Choroid plexus epithelial cell (primary cell): ENCODE measurements at regions not wholly inside any gene's neighbourhood (a gene's known extent, or its start where the extent isn't known, plus 50 kb on each side); places are given as distances from the start of the nearest gene placed in this dataset.

Source experiments
- DNase-seq: peaks from one replicate; pipeline ENCODE4 v3.0.0-alpha.2; 2010; ENCODE audit warnings: low read depth
- H3K4me3 ChIP-seq: 2 replicates; pipeline ENCODE4 v1.5.1; 2011; ENCODE audit warnings: low read depth, mild to moderate bottlenecking, control low read depth, low read length, moderate library complexity
- TF ChIP-seq, protein P1 (sequence below): conservative IDR thresholded peaks from 2 replicates; pipeline ENCODE4 v1.5.1; 2011; ENCODE audit warnings: low read depth, mild to moderate bottlenecking, control low read depth, inconsistent platforms, low read length, moderate library complexity

DNA sequence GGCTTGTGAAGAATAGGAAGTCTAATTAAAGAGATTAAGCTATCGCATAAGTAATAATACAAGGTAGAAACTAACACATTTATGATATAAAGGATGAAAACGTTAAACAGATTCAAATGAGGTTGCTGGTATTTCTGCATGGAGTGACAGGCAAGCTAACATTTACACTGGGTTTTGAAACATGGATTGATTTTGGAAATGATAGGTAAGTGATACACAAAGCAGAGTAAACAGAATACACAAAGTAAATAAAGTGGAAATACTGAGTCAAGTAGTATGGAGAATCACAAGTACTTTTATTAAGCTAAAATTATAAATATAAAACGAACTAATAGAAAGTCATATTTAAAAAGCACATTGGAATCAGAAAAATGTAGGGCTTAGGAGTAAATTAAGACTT lies 665.3 kb downstream of the STPG2 start:
- no peak overlapping the region for H3K4me3 ChIP-seq
- TF ChIP-seq, protein P1, sequence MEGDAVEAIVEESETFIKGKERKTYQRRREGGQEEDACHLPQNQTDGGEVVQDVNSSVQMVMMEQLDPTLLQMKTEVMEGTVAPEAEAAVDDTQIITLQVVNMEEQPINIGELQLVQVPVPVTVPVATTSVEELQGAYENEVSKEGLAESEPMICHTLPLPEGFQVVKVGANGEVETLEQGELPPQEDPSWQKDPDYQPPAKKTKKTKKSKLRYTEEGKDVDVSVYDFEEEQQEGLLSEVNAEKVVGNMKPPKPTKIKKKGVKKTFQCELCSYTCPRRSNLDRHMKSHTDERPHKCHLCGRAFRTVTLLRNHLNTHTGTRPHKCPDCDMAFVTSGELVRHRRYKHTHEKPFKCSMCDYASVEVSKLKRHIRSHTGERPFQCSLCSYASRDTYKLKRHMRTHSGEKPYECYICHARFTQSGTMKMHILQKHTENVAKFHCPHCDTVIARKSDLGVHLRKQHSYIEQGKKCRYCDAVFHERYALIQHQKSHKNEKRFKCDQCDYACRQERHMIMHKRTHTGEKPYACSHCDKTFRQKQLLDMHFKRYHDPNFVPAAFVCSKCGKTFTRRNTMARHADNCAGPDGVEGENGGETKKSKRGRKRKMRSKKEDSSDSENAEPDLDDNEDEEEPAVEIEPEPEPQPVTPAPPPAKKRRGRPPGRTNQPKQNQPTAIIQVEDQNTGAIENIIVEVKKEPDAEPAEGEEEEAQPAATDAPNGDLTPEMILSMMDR: no peak
- DNase-seq: no peak

DNA sequence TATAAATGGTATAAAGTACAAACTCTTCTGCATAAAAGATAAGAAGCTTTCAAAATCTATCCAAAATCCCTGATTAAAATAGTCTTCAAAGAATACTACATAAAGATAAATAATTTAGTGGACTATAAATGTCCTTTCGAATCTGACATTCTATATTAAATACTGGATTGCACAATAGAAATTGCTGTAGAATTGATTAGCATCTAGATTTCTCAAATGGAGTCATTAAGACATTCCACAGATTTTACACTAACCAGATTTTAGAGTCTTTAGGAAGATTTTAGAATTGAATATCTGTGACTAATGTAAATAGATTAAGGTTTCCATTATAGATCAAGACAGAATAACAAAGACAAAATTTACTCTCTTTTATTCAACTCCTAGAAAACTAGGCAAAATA lies 663.9 kb downstream of the STPG2 start:
- TF ChIP-seq, protein P1: no peak
- H3K4me3 ChIP-seq: no peak overlapping the region
- DNase-seq: no peak

DNA sequence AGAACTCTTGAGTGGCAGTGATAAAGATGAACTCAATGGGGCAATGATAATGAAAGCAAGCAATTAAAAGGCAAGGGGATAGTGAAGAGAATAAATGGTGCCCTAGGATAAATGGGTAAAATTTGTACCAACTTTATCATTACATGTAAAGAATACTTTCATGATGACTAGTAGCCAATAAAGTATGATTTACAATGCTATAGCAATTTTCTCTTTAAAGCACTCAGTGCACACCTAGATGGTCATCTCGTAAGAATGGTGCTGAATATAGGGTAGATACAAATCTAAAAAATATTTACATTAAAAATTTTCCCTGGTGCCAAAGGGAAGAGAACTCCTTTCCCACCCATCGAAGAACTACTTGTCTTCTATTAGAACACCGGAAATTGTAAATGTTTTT lies 651.4 kb downstream of the STPG2 start:
- TF ChIP-seq, protein P1: no peak

DNA sequence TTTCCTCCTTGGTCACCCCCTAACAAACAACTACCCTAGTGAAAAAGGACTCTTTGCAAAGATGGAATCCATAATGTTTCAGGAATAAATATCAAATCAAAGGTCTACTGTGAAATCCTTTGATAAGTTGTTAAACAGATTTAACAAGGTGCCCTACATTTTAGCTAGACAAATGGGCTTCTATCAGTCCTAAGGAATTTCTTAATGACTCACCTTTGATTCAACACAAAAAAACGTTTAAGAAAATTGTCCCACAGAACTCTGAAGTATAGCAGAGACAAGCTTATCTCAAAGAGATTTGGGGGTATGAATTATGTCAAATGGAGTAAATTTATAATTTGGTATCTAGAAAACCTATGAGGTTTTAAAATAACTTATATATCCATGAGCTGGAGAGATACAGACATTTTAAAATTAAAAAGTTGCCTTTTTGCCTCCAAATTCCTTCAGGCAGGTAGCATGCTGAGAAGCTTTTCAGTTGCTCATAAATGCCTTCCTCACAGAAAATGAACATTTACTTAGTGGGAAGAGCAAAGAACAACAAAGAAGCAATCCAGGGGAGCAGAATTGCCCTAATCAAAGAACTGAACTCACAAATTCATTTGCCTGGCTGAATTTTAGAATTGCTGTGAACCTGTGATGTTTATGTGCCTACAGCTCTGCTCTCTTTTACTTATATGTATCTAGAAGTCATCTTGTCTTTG lies 649.3 kb downstream of the STPG2 start:
- no peak for DNase-seq
- no peak overlapping the region for H3K4me3 ChIP-seq
- TF ChIP-seq, protein P1: no peak

More for the DNA sequence above, 651.4 kb downstream of the STPG2 start:
- no peak overlapping the region for H3K4me3 ChIP-seq
- DNase-seq: no peak

DNA sequence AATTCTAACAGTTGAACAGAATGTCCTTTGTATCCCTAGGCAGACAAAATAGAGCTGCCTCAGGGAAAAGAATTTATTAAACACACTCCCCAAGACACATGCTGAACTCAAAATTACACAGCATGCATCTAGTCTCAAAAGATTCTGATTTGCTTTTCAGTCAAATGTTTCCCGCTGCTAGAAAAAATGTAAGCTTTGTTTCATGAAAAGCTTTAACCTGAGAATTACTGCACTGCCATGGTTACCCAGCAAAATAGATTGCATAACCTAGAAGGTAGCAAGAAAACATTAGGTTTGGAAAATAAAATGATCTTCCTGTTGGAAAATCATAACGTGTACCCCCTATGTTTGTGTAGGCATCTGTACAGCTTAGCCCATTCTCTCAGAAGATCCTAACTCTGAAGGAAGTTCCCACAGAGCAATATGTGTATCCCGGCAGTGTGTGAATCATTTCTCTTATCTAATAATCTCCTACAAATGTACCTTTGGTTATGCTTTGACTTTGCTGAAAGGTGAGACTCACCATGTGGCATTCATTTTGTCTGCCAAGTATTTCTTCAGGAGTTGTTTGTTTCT lies 646.9 kb downstream of the STPG2 start:
- peak; percentile 52 for DNase-seq
- TF ChIP-seq, protein P1: no peak
- H3K4me3 ChIP-seq: no peak overlapping the region

DNA sequence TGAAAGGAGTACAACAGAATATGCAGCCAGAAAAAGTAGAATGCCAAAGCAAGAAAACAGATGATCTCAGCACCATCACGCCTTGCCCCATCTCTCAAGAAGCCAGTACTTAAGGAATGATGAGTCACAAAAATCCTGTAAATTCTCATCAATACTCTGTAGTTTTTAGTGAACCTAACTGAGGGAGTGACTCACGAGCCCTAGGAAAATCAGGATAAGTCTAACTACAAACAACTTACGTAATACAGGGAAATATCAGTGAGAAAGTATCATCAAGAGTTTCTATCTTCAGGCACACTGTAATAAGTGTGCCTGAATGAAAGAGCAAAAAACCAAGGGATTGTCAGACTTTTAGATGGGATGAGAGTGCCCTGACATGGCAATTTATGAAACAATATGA lies 644.4 kb downstream of the STPG2 start:
- TF ChIP-seq, protein P1: no peak
- DNase-seq: peak; percentile 75
- H3K4me3 ChIP-seq: no peak overlapping the region

DNA sequence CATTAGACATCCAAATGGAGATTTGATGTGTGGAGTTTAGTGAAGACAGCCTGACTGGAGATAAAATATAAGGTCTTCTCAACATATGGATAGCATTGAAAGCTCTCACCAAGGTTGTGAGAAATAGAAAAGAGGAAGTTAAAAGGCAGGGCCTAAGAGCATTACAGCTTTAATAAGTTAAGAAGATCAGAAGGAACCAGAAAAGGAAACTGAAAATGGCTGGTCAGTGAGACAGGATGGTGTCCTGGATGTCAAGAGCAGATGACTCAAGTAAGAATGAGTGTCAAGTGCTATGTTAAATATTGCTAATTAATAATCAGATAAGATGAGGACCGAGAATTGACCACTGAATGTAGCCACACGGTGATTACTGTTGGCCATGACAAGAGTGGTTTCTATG lies 642.9 kb downstream of the STPG2 start:
- no peak overlapping the region for H3K4me3 ChIP-seq
- TF ChIP-seq, protein P1: no peak
- DNase-seq: no peak
